ENCODE measurements at regions not wholly inside any gene's neighbourhood (a gene's known extent, or its start where the extent isn't known, plus 50 kb on each side); places are given as distances from the start of the nearest gene placed in this dataset.
"Not testable (repeated sequence)": the region's sequence is repeated elsewhere in the genome, so short reads cannot be mapped to it uniquely, and the experiment has no call there.

DNA sequence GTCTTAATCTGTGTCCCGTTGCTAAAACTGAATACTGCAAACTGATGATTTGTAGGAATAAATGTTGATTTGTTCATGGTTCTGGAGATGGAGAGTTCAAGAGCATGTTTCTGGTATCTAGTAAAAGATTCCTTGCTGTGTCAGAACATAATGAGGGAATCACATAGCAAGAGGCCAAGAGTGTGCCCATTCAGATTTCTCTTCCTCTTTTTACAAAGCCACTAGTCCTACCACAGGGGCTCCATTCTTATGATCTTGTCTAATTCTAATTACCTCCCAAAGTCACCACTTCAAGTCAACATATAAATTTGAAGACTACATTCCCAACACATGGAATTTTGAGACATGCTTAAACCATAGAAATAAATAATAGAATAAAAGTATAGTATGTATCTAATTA lies 608.8 kb upstream of the EPHA5 start:
- no peak overlapping the region for H3K4me2 ChIP-seq (ENCODE audit: low read length)
- H3K9ac ChIP-seq (ENCODE audit: low read length), result no peak overlapping the region
- H3K27ac ChIP-seq (ENCODE audit: low read depth, low read length), result no peak overlapping the region
- Mint-ChIP-seq H3K9me3 (ENCODE audit: unreplicated experiment) (no peaks in the 10 kb centered on the region), H3K27ac (ENCODE audit: unreplicated experiment) (no peak overlapping the region), H3K4me3 (ENCODE audit: unreplicated experiment) (no peak overlapping the region), H3K36me3 (ENCODE audit: low read depth, unreplicated experiment) (no peaks in the 10 kb centered on the region), H3K27me3 (ENCODE audit: low read depth, unreplicated experiment) (no peaks in the 10 kb centered on the region), H3K4me1 (ENCODE audit: low read depth, unreplicated experiment) (no peaks in the 10 kb centered on the region)
- H3K4me1 ChIP-seq (ENCODE audit: insufficient read depth, low read length), result no peaks in the 10 kb centered on the region
- H3K36me3 ChIP-seq (ENCODE audit: insufficient read depth, low read length), result no peaks in the 10 kb centered on the region
- H3K79me2 ChIP-seq (ENCODE audit: insufficient read depth, low read length), result no peaks in the 10 kb centered on the region
- no peak overlapping the region for H2AFZ ChIP-seq (ENCODE audit: low read depth, low read length)
- H3K4me3 ChIP-seq (ENCODE audit: insufficient read depth, low read depth, low read length), result no peak overlapping the region
- no peaks in the 10 kb centered on the region for H3K27me3 ChIP-seq (ENCODE audit: insufficient read depth, low read length)
- no peaks in the 10 kb centered on the region for H4K20me1 ChIP-seq (ENCODE audit: insufficient read depth, low read length)
- H3K9me3 ChIP-seq (ENCODE audit: insufficient read depth, low read depth, low read length), result no peaks in the 10 kb centered on the region
- FAIRE-seq (no peak), DNase-seq (ENCODE audit: low read depth) (no peak)
- TF ChIP-seq EZH2 (IDR thresholded peaks at IDR 0.05; ENCODE audit: insufficient read depth, low read length), result no peak
- TF ChIP-seq, protein P1, sequence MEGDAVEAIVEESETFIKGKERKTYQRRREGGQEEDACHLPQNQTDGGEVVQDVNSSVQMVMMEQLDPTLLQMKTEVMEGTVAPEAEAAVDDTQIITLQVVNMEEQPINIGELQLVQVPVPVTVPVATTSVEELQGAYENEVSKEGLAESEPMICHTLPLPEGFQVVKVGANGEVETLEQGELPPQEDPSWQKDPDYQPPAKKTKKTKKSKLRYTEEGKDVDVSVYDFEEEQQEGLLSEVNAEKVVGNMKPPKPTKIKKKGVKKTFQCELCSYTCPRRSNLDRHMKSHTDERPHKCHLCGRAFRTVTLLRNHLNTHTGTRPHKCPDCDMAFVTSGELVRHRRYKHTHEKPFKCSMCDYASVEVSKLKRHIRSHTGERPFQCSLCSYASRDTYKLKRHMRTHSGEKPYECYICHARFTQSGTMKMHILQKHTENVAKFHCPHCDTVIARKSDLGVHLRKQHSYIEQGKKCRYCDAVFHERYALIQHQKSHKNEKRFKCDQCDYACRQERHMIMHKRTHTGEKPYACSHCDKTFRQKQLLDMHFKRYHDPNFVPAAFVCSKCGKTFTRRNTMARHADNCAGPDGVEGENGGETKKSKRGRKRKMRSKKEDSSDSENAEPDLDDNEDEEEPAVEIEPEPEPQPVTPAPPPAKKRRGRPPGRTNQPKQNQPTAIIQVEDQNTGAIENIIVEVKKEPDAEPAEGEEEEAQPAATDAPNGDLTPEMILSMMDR (IDR thresholded peaks at IDR 0.05; ENCODE audit: insufficient read depth, low read depth, low read length), result no peak

DNA sequence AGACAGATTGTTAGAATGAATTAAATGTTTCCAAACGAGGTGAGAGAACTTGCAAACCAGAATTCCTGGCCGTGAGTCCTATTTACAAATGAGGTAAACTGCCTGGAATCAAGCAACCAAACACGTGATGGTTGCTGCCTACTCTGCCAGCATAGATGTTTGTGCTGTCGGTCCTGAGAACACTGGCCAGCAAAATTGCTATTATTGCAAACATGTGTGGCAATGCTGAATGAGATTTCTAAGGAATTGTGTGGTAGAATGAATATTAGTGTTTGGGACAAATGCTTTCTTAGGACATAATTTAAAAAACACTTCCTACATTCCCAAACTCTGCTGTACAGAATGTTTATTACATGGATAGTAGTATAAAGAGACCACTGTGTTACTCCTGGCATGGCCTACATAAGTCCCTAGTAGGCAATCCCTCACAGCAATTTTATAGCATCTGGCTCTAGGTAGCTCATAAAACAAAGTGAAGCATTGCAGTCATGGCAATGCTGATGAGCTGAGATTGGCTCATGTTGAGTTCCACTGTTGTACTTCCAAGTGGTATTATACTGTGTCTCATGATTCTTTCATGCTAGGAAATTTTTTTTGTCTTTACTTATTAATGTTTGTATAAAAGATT lies 605.2 kb upstream of the EPHA5 start:
- Mint-ChIP-seq H3K27ac (ENCODE audit: unreplicated experiment) (no peak overlapping the region), H3K4me1 (ENCODE audit: low read depth, unreplicated experiment) (no peaks in the 10 kb centered on the region), H3K27me3 (ENCODE audit: low read depth, unreplicated experiment) (no peaks in the 10 kb centered on the region), H3K36me3 (ENCODE audit: low read depth, unreplicated experiment) (no peaks in the 10 kb centered on the region), H3K4me3 (ENCODE audit: unreplicated experiment) (no peak overlapping the region), H3K9me3 (ENCODE audit: unreplicated experiment) (peaks cover 2% of the 10 kb centered on the region)
- H3K4me2 ChIP-seq (ENCODE audit: low read length), result no peak overlapping the region
- H3K4me1 ChIP-seq (ENCODE audit: insufficient read depth, low read length), result no peaks in the 10 kb centered on the region
- H3K27ac ChIP-seq (ENCODE audit: low read depth, low read length), result no peak overlapping the region
- no peaks in the 10 kb centered on the region for H3K9me3 ChIP-seq (ENCODE audit: insufficient read depth, low read depth, low read length)
- no peak overlapping the region for H3K4me3 ChIP-seq (ENCODE audit: insufficient read depth, low read depth, low read length)
- FAIRE-seq (no peak), DNase-seq (ENCODE audit: low read depth) (peak; percentile 12)
- H4K20me1 ChIP-seq (ENCODE audit: insufficient read depth, low read length), result no peaks in the 10 kb centered on the region
- no peaks in the 10 kb centered on the region for H3K27me3 ChIP-seq (ENCODE audit: insufficient read depth, low read length)
- no peak overlapping the region for H3K9ac ChIP-seq (ENCODE audit: low read length)
- no peak for TF ChIP-seq EZH2 (IDR thresholded peaks at IDR 0.05; ENCODE audit: insufficient read depth, low read length)
- TF ChIP-seq, protein P1 (IDR thresholded peaks at IDR 0.05; ENCODE audit: insufficient read depth, low read depth, low read length), result no peak
- no peaks in the 10 kb centered on the region for H3K36me3 ChIP-seq (ENCODE audit: insufficient read depth, low read length)
- H2AFZ ChIP-seq (ENCODE audit: low read depth, low read length), result peak overlapping the region; percentile 64
- no peaks in the 10 kb centered on the region for H3K79me2 ChIP-seq (ENCODE audit: insufficient read depth, low read length)

DNA sequence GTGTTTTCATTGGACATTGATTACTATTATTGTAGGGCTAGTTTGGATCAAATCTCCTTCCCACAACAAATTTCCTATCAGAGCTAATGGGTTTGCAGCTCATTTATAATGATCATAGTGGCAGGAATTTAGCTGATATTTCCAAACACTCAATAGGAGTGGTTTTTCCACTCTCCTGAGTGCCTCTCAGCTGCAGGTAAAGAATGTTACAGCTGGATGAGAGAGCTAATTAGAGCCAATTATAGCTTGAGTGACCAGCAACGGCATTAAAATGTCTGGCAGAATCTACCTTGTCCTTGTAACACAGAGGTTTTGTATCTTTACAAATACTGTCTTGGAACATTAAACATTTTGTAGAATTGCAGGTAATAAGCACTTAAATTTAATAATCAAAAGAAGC lies 602.8 kb upstream of the EPHA5 start:
- H3K27ac Mint-ChIP-seq (ENCODE audit: unreplicated experiment), result no peak overlapping the region
- Histone ChIP-seq H3K27me3 (ENCODE audit: insufficient read depth, low read length) (no peaks in the 10 kb centered on the region), H4K20me1 (ENCODE audit: insufficient read depth, low read length) (no peaks in the 10 kb centered on the region), H3K9ac (ENCODE audit: low read length) (no peak overlapping the region), H3K79me2 (ENCODE audit: insufficient read depth, low read length) (no peaks in the 10 kb centered on the region), H3K36me3 (ENCODE audit: insufficient read depth, low read length) (no peaks in the 10 kb centered on the region), H3K27ac (ENCODE audit: low read depth, low read length) (no peak overlapping the region), H2AFZ (ENCODE audit: low read depth, low read length) (no peak overlapping the region), H3K4me2 (ENCODE audit: low read length) (no peak overlapping the region), H3K4me3 (ENCODE audit: insufficient read depth, low read depth, low read length) (no peak overlapping the region), H3K4me1 (ENCODE audit: insufficient read depth, low read length) (no peaks in the 10 kb centered on the region), H3K9me3 (ENCODE audit: insufficient read depth, low read depth, low read length) (no peaks in the 10 kb centered on the region)
- no peak for DNase-seq (ENCODE audit: low read depth)
- no peaks in the 10 kb centered on the region for H3K36me3 Mint-ChIP-seq (ENCODE audit: low read depth, unreplicated experiment)
- H3K9me3 Mint-ChIP-seq (ENCODE audit: unreplicated experiment), result peaks cover 5% of the 10 kb centered on the region
- no peak for TF ChIP-seq EZH2 (IDR thresholded peaks at IDR 0.05; ENCODE audit: insufficient read depth, low read length)
- TF ChIP-seq, protein P1 (IDR thresholded peaks at IDR 0.05; ENCODE audit: insufficient read depth, low read depth, low read length), result no peak
- H3K27me3 Mint-ChIP-seq (ENCODE audit: low read depth, unreplicated experiment), result no peaks in the 10 kb centered on the region
- H3K4me1 Mint-ChIP-seq (ENCODE audit: low read depth, unreplicated experiment), result no peaks in the 10 kb centered on the region
- no peak overlapping the region for H3K4me3 Mint-ChIP-seq (ENCODE audit: unreplicated experiment)
- no peak for FAIRE-seq

GRCh38 chr4:66270356-66270755 lies 600.1 kb upstream of the EPHA5 start:
- H3K27ac Mint-ChIP-seq (ENCODE audit: unreplicated experiment); H3K4me1 Mint-ChIP-seq (ENCODE audit: low read depth, unreplicated experiment); H3K4me3 ChIP-seq (ENCODE audit: insufficient read depth, low read depth, low read length); H3K27ac ChIP-seq (ENCODE audit: low read depth, low read length); H3K4me2 ChIP-seq (ENCODE audit: low read length); H3K9ac ChIP-seq (ENCODE audit: low read length); H3K79me2 ChIP-seq (ENCODE audit: insufficient read depth, low read length); H2AFZ ChIP-seq (ENCODE audit: low read depth, low read length); H3K36me3 Mint-ChIP-seq (ENCODE audit: low read depth, unreplicated experiment); H3K27me3 Mint-ChIP-seq (ENCODE audit: low read depth, unreplicated experiment); H3K36me3 ChIP-seq (ENCODE audit: insufficient read depth, low read length); H3K9me3 Mint-ChIP-seq (ENCODE audit: unreplicated experiment); H3K27me3 ChIP-seq (ENCODE audit: insufficient read depth, low read length); H3K4me1 ChIP-seq (ENCODE audit: insufficient read depth, low read length); H4K20me1 ChIP-seq (ENCODE audit: insufficient read depth, low read length); H3K9me3 ChIP-seq (ENCODE audit: insufficient read depth, low read depth, low read length); H3K4me3 Mint-ChIP-seq (ENCODE audit: unreplicated experiment); FAIRE-seq: not testable (repeated sequence)
- peak; percentile 58 for DNase-seq (ENCODE audit: low read depth)

Data from astrocyte (in vitro differentiated cells and primary cell).